CD14-positive monocyte (primary cell): ENCODE measurements at regions not wholly inside any gene's neighbourhood (a gene's known extent, or its start where the extent isn't known, plus 50 kb on each side); places are given as distances from the start of the nearest gene placed in this dataset.

Experiments used
- DNase-seq, 3 donors: peaks; one replicate each; pipeline ENCODE4 v3.0.0-alpha.2; 2011 to 2022
- H2AFZ ChIP-seq: 2 replicates; pipeline ENCODE4 v1.6.0; 2012; ENCODE audit warnings: mild to moderate bottlenecking, low read depth, low read length, inconsistent platforms; ENCODE audit not compliant: insufficient read depth, poor library complexity, severe bottlenecking
- H3K27ac ChIP-seq, 2 donors: 1 replicate in 1 of 2; 2 replicates in 1 of 2; pipeline ENCODE4 v1.5.1; 2012 to 2013; ENCODE audit warnings: low read length in 2 of 2, control low read depth in 1 of 2, inconsistent platforms in 1 of 2, low read depth in 1 of 2, mild to moderate bottlenecking in 1 of 2
- H3K27me3 ChIP-seq, 2 donors: one replicate each; pipeline versions ENCODE4 v1.6.0 to v1.6.1; 2011 to 2013; ENCODE audit warnings: low read length in 2 of 2; ENCODE audit not compliant: control insufficient read depth in 2 of 2, insufficient read depth in 2 of 2
- H3K36me3 ChIP-seq, 2 donors: replicated peaks in 1 of 2; 1 replicate in 1 of 2; 2 replicates in 1 of 2; pipeline versions ENCODE4 v1.5.1 to v1.6.1; 2012 to 2013; ENCODE audit warnings: low read length in 2 of 2, control low read depth in 1 of 2, inconsistent platforms in 1 of 2, mild to moderate bottlenecking in 1 of 2; ENCODE audit not compliant: insufficient read depth in 2 of 2, control insufficient read depth in 1 of 2
- H3K4me1 ChIP-seq, 2 donors: 1 replicate in 1 of 2; 2 replicates in 1 of 2; pipeline versions ENCODE4 v1.5.1 to v1.6.1; 2012 to 2013; ENCODE audit warnings: low read length in 2 of 2, control low read depth in 1 of 2, inconsistent platforms in 1 of 2, mild to moderate bottlenecking in 1 of 2, moderate library complexity in 1 of 2; ENCODE audit not compliant: insufficient read depth in 2 of 2, control insufficient read depth in 1 of 2
- H3K4me2 ChIP-seq: replicated peaks from 2 replicates; pipeline ENCODE3; 2012; ENCODE audit warnings: low read length, moderate library complexity, mild to moderate bottlenecking; ENCODE audit not compliant: poor library complexity, severe bottlenecking; ENCODE audit errors: extremely low read depth
- H3K4me3 ChIP-seq, 3 experiments: fragments of 200-600 bp in 1 of 3; sonication (generic) in 1 of 3; replicated peaks in 1 of 3; 1 replicate in 2 of 3; 2 replicates in 1 of 3; pipeline ENCODE4 v1.5.1; 2011 to 2013; ENCODE audit warnings: low read length in 3 of 3, mild to moderate bottlenecking in 3 of 3, control low read depth in 2 of 3, low read depth in 2 of 3, inconsistent platforms in 1 of 3, moderate library complexity in 1 of 3
- H3K79me2 ChIP-seq: 2 replicates; pipeline ENCODE4 v1.6.0; 2012; ENCODE audit warnings: mild to moderate bottlenecking, control low read depth, inconsistent platforms, low read length, moderate library complexity; ENCODE audit not compliant: insufficient read depth
- H3K9ac ChIP-seq: 2 replicates; pipeline ENCODE4 v1.6.0; 2017; ENCODE audit warnings: low read length, mild to moderate bottlenecking; ENCODE audit not compliant: insufficient read depth, poor library complexity, severe bottlenecking
- H3K9me3 ChIP-seq, 2 donors: replicated peaks in 1 of 2; 1 replicate in 1 of 2; 2 replicates in 1 of 2; pipeline versions ENCODE4 v1.5.1 to v1.6.1; 2012 to 2013; ENCODE audit warnings: low read length in 2 of 2, control low read depth in 1 of 2; ENCODE audit not compliant: control insufficient read depth in 1 of 2, insufficient read depth in 1 of 2
- H4K20me1 ChIP-seq: 2 replicates; pipeline ENCODE4 v1.6.0; 2012; ENCODE audit warnings: mild to moderate bottlenecking, low read length, control low read depth, moderate library complexity; ENCODE audit not compliant: insufficient read depth
- H3K27ac Mint-ChIP-seq, 7 donors: one replicate each; pipeline ENCODE4 v1.8.0; 2020; ENCODE audit warnings: mild to moderate bottlenecking in 7 of 7, mixed read lengths in 7 of 7, moderate library complexity in 6 of 7, inconsistent platforms in 2 of 7
- H3K27me3 Mint-ChIP-seq, 3 donors: one replicate each; pipeline ENCODE4 v1.8.0; 2021 to 2022; ENCODE audit warnings: low read depth in 3 of 3, mild to moderate bottlenecking in 3 of 3, mixed read lengths in 3 of 3, moderate library complexity in 3 of 3, inconsistent platforms in 1 of 3
- H3K36me3 Mint-ChIP-seq, 2 donors: one replicate each; pipeline ENCODE4 v1.8.0; 2020; ENCODE audit warnings: mixed read lengths in 2 of 2, inconsistent platforms in 1 of 2, mild to moderate bottlenecking in 1 of 2
- H3K4me1 Mint-ChIP-seq: one replicate; pipeline ENCODE4 v1.8.0; 2020; ENCODE audit warnings: mild to moderate bottlenecking, mixed read lengths
- H3K4me3 Mint-ChIP-seq, 2 donors: one replicate each; pipeline ENCODE4 v1.8.0; 2020; ENCODE audit warnings: mild to moderate bottlenecking in 2 of 2, mixed read lengths in 2 of 2, moderate library complexity in 1 of 2
- H3K9me3 Mint-ChIP-seq, 7 donors: one replicate each; pipeline ENCODE4 v1.8.0; 2020 to 2022; ENCODE audit warnings: mixed read lengths in 7 of 7, mild to moderate bottlenecking in 6 of 7, moderate library complexity in 6 of 7, inconsistent platforms in 2 of 7
- WGBS: methylation state at CpG from one replicate; pipeline ENCODE4 v1.1.5; 2013; ENCODE audit warnings: missing lambda C conversion rate; ENCODE audit not compliant: insufficient coverage; 5-methylcytosine and 5-hydroxymethylcytosine counted together
- intact Hi-C, 2 donors: fragments of 100-400 bp; cut with micrococcal nuclease; formaldehyde crosslinking; loops; one replicate each; pipeline versions ENCODE4 v1.15.0 to v1.15.1; 2023
- TF ChIP-seq, protein P1 (sequence below): fragments of 200-600 bp; IDR thresholded peaks from one replicate; pipeline ENCODE4 v1.8.0; 2022; ENCODE audit warnings: antibody characterized with exemption, mild to moderate bottlenecking

DNA sequence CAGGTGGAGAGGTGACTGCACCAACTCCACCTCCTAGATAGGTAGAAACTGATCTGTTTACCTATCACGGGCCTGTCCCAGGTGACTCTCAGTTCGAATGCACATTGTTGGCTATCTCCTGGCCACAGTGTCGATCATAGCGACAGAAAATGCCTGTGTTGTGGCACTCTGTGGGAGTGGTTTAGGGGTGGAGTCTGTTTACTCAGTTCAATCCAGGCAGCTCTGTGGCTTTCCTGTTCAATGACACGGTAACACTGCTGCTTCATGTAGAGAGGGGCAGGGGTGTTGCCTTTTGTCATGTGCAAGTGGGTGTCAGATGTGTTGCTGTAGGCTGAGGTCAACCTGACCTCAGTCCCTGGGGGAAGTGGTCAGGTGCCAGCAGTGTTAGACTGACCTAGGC lies 1602.4 kb downstream of the TECRL start:
- Histone ChIP-seq H3K9me3 (peaks cover 7 to 23% of the 10 kb centered on the region in 2 donors), H3K4me2 (no peak overlapping the region), H3K27ac (no peak overlapping the region), H4K20me1 (no peaks in the 10 kb centered on the region), H3K79me2 (no peaks in the 10 kb centered on the region), H2AFZ (no peak overlapping the region), H3K27me3 (no peaks in the 10 kb centered on the region), H3K4me1 (no peaks in the 10 kb centered on the region), H3K36me3 (no peaks in the 10 kb centered on the region), H3K9ac (no peak overlapping the region), H3K4me3 (no peak overlapping the region)
- Mint-ChIP-seq H3K27ac (no peak overlapping the region), H3K4me3 (no peak overlapping the region), H3K36me3 (no peaks in the 10 kb centered on the region), H3K4me1 (no peaks in the 10 kb centered on the region), H3K27me3 (peaks cover 0 to 2% (median 0%) of the 10 kb centered on the region in 3 donors), H3K9me3 (peaks cover 0 to 28% (median 3%) of the 10 kb centered on the region in 7 donors)
- TF ChIP-seq, protein P1, sequence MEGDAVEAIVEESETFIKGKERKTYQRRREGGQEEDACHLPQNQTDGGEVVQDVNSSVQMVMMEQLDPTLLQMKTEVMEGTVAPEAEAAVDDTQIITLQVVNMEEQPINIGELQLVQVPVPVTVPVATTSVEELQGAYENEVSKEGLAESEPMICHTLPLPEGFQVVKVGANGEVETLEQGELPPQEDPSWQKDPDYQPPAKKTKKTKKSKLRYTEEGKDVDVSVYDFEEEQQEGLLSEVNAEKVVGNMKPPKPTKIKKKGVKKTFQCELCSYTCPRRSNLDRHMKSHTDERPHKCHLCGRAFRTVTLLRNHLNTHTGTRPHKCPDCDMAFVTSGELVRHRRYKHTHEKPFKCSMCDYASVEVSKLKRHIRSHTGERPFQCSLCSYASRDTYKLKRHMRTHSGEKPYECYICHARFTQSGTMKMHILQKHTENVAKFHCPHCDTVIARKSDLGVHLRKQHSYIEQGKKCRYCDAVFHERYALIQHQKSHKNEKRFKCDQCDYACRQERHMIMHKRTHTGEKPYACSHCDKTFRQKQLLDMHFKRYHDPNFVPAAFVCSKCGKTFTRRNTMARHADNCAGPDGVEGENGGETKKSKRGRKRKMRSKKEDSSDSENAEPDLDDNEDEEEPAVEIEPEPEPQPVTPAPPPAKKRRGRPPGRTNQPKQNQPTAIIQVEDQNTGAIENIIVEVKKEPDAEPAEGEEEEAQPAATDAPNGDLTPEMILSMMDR = no peak
- no peak for DNase-seq
- intact Hi-C loops = no loop called here
- WGBS = 91% methylated on average over 5 of the region's 5 CpGs

DNA sequence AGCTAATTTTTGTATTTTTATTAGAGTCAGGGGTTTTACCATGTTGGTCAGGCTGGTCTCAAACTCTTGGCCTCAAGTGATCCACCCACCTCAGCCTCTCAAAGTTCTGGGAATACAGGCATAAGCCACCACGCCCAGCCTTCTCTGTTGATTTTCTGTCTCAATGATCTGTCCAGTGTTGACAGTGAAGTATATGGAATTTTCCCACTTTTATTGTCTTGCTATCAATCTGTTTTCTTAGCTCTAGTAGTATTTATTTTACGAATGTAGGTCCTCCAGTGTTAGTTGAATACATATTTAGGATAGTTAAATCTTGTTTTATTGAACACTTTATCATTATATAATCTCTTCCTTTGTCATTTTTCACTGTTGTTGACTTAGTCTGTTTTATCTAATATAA lies 1603.9 kb downstream of the ADGRL3 start:
- no peaks in the 10 kb centered on the region for H3K36me3 ChIP-seq
- peaks cover 0 to 28% (median 3%) of the 10 kb centered on the region in 7 donors for H3K9me3 Mint-ChIP-seq
- H3K27me3 Mint-ChIP-seq = no peaks in the 10 kb centered on the region
- no peak overlapping the region for H3K4me3 ChIP-seq
- no peaks in the 10 kb centered on the region for H3K27me3 ChIP-seq
- no peak overlapping the region for H3K9ac ChIP-seq
- no peak overlapping the region for H3K27ac ChIP-seq
- DNase-seq = no peak
- H2AFZ ChIP-seq = no peak overlapping the region
- no CpG with 5 or more reads among the region's 2 CpGs for WGBS
- no peaks in the 10 kb centered on the region for H4K20me1 ChIP-seq
- H3K4me2 ChIP-seq = no peak overlapping the region
- no peaks in the 10 kb centered on the region for H3K4me1 ChIP-seq
- no peaks in the 10 kb centered on the region for H3K36me3 Mint-ChIP-seq
- H3K4me1 Mint-ChIP-seq = no peaks in the 10 kb centered on the region
- no peaks in the 10 kb centered on the region for H3K79me2 ChIP-seq
- no peak overlapping the region for H3K4me3 Mint-ChIP-seq
- TF ChIP-seq, protein P1 = no peak
- no peak overlapping the region for H3K27ac Mint-ChIP-seq
- H3K9me3 ChIP-seq = peaks cover 7 to 23% of the 10 kb centered on the region in 2 donors
- intact Hi-C loops = no loop called here
